Upper lobe of left lung (tissue), 6 donors: ENCODE measurements at regions not wholly inside any gene's neighbourhood (a gene's known extent, or its start where the extent isn't known, plus 50 kb on each side); places are given as distances from the start of the nearest gene placed in this dataset.
A peak's percentile ranks its signal among the peaks of the same experiment; 100 is the strongest.

Source experiments
- ATAC-seq, 2 donors: fragments of 200-7000 bp; cut with Tn5 transposase; one replicate each; pipeline ENCODE4 v1.9.1; 2022; ENCODE audit warnings: mild to moderate bottlenecking in 2 of 2, moderate library complexity in 2 of 2; ENCODE audit not compliant: low FRiP score in 2 of 2
- DNase-seq, 2 donors: peaks; one replicate each; pipeline ENCODE4 v3.0.0-alpha.2; 2019 to 2020
- H3K27ac ChIP-seq, 4 donors: fragments of 200-600 bp; sonication (generic); one replicate each; pipeline ENCODE4 v1.5.1; 2016 to 2019
- H3K27me3 ChIP-seq, 4 donors: fragments of 200-600 bp; sonication (generic); one replicate each; pipeline ENCODE4 v1.5.1; 2017 to 2019
- H3K36me3 ChIP-seq, 4 donors: fragments of 200-600 bp; sonication (generic); one replicate each; pipeline ENCODE4 v1.5.1; 2016 to 2019
- H3K4me1 ChIP-seq, 4 donors: fragments of 200-600 bp; sonication (generic); one replicate each; pipeline ENCODE4 v1.5.1; 2018 to 2019
- H3K4me3 ChIP-seq, 4 donors: fragments of 200-600 bp; sonication (generic); one replicate each; pipeline ENCODE4 v1.5.1; 2017 to 2019; ENCODE audit warnings: mild to moderate bottlenecking in 2 of 4, moderate library complexity in 1 of 4
- H3K9me3 ChIP-seq, 4 donors: fragments of 200-600 bp; sonication (generic); one replicate each; pipeline ENCODE4 v1.5.1; 2018 to 2019
- EP300 ChIP-seq, 4 donors: sonication (generic); formaldehyde crosslinking; IDR thresholded peaks; one replicate each; pipeline ENCODE4 v1.5.1; 2017; ENCODE audit warnings: antibody characterized with exemption in 4 of 4, control low read depth in 2 of 4
- POLR2A ChIP-seq, 4 donors: fragments of 450-650 bp; IDR thresholded peaks; one replicate each; pipeline ENCODE4 v1.5.1; 2016 to 2017; ENCODE audit warnings: antibody characterized with exemption in 4 of 4, mild to moderate bottlenecking in 2 of 4
- POLR2AphosphoS5 ChIP-seq, 2 donors: sonication (generic); formaldehyde crosslinking; IDR thresholded peaks; one replicate each; pipeline ENCODE4 v1.5.1; 2017; ENCODE audit warnings: antibody characterized with exemption in 2 of 2
- WGBS, 2 donors: methylation state at CpG; one replicate each; pipeline ENCODE4 v1.1.5; 2017 to 2018; 5-methylcytosine and 5-hydroxymethylcytosine counted together
- TF ChIP-seq, protein P1 (sequence below), 6 experiments: fragments of 450-650 bp in 4 of 6; fragments of 200-600 bp in 2 of 6; sonication (generic) in 2 of 6; IDR thresholded peaks; one replicate each; pipeline ENCODE4 v1.5.1; 2016 to 2019; ENCODE audit warnings: antibody characterized with exemption in 6 of 6
- donor health status: DM: no; HTN: no; CAD: no; lungs with moderate emphysema.
- donor health status: DM: no; HTN: yes; CAD: no; lungs with severe emphysema.

DNA sequence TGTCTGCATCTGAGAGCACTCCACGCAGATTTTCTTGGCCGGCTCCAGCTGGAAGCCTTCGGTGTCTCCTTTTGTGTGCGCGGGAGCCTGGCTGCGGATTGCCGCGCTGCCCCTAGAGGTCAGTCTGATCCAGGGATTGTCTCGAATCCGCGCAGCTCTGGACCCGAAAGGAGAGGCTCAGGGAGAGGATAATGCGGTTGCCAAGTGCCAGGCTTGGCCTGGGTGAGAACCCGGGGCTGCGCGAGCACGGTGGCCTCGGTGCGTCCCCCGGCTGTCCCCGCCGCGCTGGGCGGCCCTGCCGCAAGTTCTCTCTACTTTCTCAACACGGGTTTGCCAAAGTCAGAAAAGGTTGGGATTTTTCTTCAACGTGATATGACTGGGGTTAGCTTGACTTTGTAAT is 140.9 kb downstream of the ADCYAP1R1 start:
- ATAC-seq (peak; percentile 71 to 81), DNase-seq (peak; percentile 55 to 81)
- H3K27me3 ChIP-seq, result no peaks in the 10 kb centered on the region
- H3K4me3 ChIP-seq, result no peak overlapping the region
- H3K27ac ChIP-seq, result no peak overlapping the region
- WGBS, 2 donors, result 4 to 20% methylated on average over 10 to 27 of the region's 27 CpGs
- H3K9me3 ChIP-seq, result peaks cover 0 to 3% (median 0%) of the 10 kb centered on the region in 4 donors
- H3K36me3 ChIP-seq, result no peaks in the 10 kb centered on the region
- TF ChIP-seq, protein P1, sequence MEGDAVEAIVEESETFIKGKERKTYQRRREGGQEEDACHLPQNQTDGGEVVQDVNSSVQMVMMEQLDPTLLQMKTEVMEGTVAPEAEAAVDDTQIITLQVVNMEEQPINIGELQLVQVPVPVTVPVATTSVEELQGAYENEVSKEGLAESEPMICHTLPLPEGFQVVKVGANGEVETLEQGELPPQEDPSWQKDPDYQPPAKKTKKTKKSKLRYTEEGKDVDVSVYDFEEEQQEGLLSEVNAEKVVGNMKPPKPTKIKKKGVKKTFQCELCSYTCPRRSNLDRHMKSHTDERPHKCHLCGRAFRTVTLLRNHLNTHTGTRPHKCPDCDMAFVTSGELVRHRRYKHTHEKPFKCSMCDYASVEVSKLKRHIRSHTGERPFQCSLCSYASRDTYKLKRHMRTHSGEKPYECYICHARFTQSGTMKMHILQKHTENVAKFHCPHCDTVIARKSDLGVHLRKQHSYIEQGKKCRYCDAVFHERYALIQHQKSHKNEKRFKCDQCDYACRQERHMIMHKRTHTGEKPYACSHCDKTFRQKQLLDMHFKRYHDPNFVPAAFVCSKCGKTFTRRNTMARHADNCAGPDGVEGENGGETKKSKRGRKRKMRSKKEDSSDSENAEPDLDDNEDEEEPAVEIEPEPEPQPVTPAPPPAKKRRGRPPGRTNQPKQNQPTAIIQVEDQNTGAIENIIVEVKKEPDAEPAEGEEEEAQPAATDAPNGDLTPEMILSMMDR (IDR thresholded peaks at IDR 0.05), result peak; percentile 30 to 74 (median 56)
- no peak for TF ChIP-seq POLR2AphosphoS5 (IDR thresholded peaks at IDR 0.05)
- no peaks in the 10 kb centered on the region for H3K4me1 ChIP-seq

DNA sequence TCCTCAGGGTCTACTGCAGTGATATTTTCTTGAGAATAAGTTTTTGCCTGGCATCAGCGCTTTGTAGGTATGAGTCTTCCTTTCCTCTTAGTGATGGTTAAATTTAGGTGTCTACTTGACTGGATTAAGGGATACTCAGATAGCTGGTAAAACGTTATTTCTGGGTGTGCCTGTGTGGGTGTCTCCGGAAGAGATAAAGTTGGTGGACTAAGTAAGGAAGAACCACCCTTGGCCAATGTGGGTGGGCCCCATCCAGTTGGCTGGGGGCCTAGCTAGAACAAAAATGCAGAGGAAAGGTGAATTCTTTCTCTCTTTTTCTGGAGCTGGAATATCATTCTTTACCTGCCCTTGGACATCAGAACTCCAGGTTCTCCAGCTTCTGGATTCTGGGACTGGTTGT is 138.8 kb downstream of the ADCYAP1R1 start:
- no peaks in the 10 kb centered on the region for H3K27me3 ChIP-seq
- no peaks in the 10 kb centered on the region for H3K4me1 ChIP-seq
- no peaks in the 10 kb centered on the region for H3K36me3 ChIP-seq
- DNase-seq, result no peak
- H3K27ac ChIP-seq, result no peak overlapping the region
- TF ChIP-seq, protein P1 (IDR thresholded peaks at IDR 0.05), result no peak
- no peak for TF ChIP-seq POLR2A (IDR thresholded peaks at IDR 0.05)
- TF ChIP-seq POLR2AphosphoS5 (IDR thresholded peaks at IDR 0.05), result no peak
- TF ChIP-seq EP300 (IDR thresholded peaks at IDR 0.05), result no peak
- 73 to 79% methylated on average over 3 of the region's 3 CpGs for WGBS, 2 donors
- no peaks in the 10 kb centered on the region for H3K9me3 ChIP-seq
- H3K4me3 ChIP-seq, result no peak overlapping the region
- ATAC-seq, result no peak

DNA sequence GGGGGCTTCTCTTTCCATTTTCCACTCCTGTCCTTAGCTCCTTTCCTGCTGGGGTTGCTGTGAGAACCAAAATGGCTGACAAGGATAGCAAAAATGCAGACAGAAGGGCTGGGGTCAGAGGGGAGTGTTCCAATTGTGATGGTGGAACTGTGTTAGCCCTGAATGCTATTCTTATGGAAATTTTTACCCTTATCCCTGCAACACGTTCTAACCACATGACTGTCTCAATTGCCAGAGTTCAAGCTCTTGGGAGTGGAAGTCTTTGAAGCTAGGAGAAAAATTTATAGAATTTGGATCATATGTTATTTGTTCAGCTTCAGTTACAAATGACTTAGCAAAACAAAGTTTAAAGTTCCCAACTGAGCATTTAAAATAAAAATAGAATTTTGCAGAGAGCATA is 134.1 kb downstream of the ADCYAP1R1 start:
- DNase-seq (no peak), ATAC-seq (no peak)
- Histone ChIP-seq H3K27me3 (no peaks in the 10 kb centered on the region), H3K9me3 (no peaks in the 10 kb centered on the region), H3K36me3 (no peaks in the 10 kb centered on the region), H3K4me3 (no peak overlapping the region), H3K4me1 (no peaks in the 10 kb centered on the region), H3K27ac (no peak overlapping the region)
- TF ChIP-seq POLR2AphosphoS5 (IDR thresholded peaks at IDR 0.05), result no peak
- TF ChIP-seq, protein P1 (IDR thresholded peaks at IDR 0.05), result no peak
- TF ChIP-seq EP300 (IDR thresholded peaks at IDR 0.05), result no peak
- TF ChIP-seq POLR2A (IDR thresholded peaks at IDR 0.05), result no peak
- WGBS, 2 donors, result 19% methylated on average over 1 of the region's 1 CpG

DNA sequence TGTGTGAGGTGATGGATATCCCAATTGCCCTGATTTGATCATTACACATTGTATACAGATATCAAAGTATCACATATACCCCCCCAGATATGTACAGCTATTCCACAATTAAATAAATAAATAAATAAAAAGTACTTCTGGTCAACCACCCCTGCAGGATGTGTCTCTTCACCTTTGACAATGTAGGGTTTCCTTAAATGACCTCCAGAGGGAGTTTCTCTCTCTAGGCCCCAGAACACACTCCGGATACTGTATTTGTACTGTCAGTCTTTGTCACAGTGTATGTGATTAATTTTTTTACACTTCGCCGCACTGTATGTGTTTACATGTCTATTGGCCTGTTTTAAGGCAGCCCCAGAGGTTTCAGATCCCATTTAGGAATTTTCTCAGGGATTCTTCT is 123.6 kb downstream of the ADCYAP1R1 start:
- Histone ChIP-seq H3K4me3 (no peak overlapping the region), H3K4me1 (no peaks in the 10 kb centered on the region), H3K27me3 (no peaks in the 10 kb centered on the region), H3K9me3 (no peaks in the 10 kb centered on the region), H3K27ac (no peak overlapping the region), H3K36me3 (no peaks in the 10 kb centered on the region)
- no peak for DNase-seq
- 72 to 73% methylated on average over 3 of the region's 3 CpGs for whole genome bisulfite sequencing, 2 donors
- TF ChIP-seq POLR2AphosphoS5 (IDR thresholded peaks at IDR 0.05) (no peak), EP300 (IDR thresholded peaks at IDR 0.05) (no peak), POLR2A (IDR thresholded peaks at IDR 0.05) (no peak)
- TF ChIP-seq, protein P1 (IDR thresholded peaks at IDR 0.05), result no peak
- ATAC-seq, result no peak

DNA sequence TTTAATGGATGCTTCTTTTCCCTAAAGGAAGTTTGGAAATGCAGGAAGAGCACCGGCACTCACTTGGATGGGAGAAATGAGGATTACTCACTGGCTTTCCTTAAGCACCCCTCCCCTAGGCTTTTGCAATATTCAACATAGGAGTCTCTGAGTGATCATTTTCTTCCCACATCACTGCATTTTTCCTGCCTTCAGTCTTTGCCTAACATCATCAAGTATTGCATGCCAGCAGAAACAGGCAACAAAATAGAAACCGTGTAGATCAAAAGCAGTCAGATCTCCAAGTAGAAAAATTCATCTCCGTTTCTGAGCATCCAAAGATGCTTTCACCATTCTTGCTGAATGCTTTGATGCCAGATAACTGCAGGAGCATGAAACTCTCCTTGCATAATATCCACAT is 119.9 kb downstream of the ADCYAP1R1 start:
- ATAC-seq, result no peak
- Histone ChIP-seq H3K27ac (no peak overlapping the region), H3K27me3 (no peaks in the 10 kb centered on the region), H3K4me1 (no peaks in the 10 kb centered on the region), H3K9me3 (no peaks in the 10 kb centered on the region), H3K36me3 (no peaks in the 10 kb centered on the region), H3K4me3 (no peak overlapping the region)
- TF ChIP-seq, protein P1 (IDR thresholded peaks at IDR 0.05), result no peak
- TF ChIP-seq POLR2AphosphoS5 (IDR thresholded peaks at IDR 0.05), result no peak
- no peak for TF ChIP-seq POLR2A (IDR thresholded peaks at IDR 0.05)
- no peak for TF ChIP-seq EP300 (IDR thresholded peaks at IDR 0.05)
- DNase-seq, result no peak
- WGBS, 2 donors, result 67 to 78% methylated on average over 3 of the region's 3 CpGs
